Mucosa of rectum (tissue), 2 donors: ENCODE measurements at regions not wholly inside any gene's neighbourhood (a gene's known extent, or its start where the extent isn't known, plus 50 kb on each side); places are given as distances from the start of the nearest gene placed in this dataset.

Source experiments
- H3K27ac ChIP-seq, 2 donors: one replicate each; pipeline ENCODE4 v1.7.0; 2013; ENCODE audit warnings: inconsistent platforms in 2 of 2, low read depth in 2 of 2, low read length in 2 of 2
- H3K27me3 ChIP-seq, 2 donors: one replicate each; pipeline ENCODE4 v1.7.0; 2013; ENCODE audit warnings: low read length in 2 of 2; ENCODE audit not compliant: control insufficient read depth in 2 of 2, insufficient read depth in 2 of 2
- H3K36me3 ChIP-seq, 2 donors: one replicate each; pipeline ENCODE4 v1.7.0; 2013; ENCODE audit warnings: low read length in 2 of 2; ENCODE audit not compliant: control insufficient read depth in 2 of 2, insufficient read depth in 2 of 2
- H3K4me1 ChIP-seq, 2 donors: one replicate each; pipeline ENCODE4 v1.7.0; 2013; ENCODE audit warnings: low read length in 2 of 2, mild to moderate bottlenecking in 1 of 2; ENCODE audit not compliant: control insufficient read depth in 2 of 2, insufficient read depth in 2 of 2
- H3K4me3 ChIP-seq, 2 donors: one replicate each; pipeline ENCODE4 v1.7.0; 2013; ENCODE audit warnings: low read length in 2 of 2
- H3K9ac ChIP-seq, 2 donors: one replicate each; pipeline ENCODE4 v1.7.0; 2013; ENCODE audit warnings: low read length in 2 of 2, low read depth in 1 of 2, mild to moderate bottlenecking in 1 of 2
- H3K9me3 ChIP-seq, 2 donors: one replicate each; pipeline ENCODE4 v1.7.0; 2013; ENCODE audit warnings: low read length in 2 of 2; ENCODE audit not compliant: control insufficient read depth in 2 of 2
- donor health status: healthy.
- donor health status: Normal muscosa, but diverticular disease.

GRCh38 chr2:239590276-239590675 lies 189.5 kb upstream of the HDAC4 start:
- H3K4me1 ChIP-seq, result no peaks in the 10 kb centered on the region
- no peaks in the 10 kb centered on the region for H3K36me3 ChIP-seq
- peaks cover 0 to 2% of the 10 kb centered on the region in 2 donors for H3K27me3 ChIP-seq
- no peaks in the 10 kb centered on the region for H3K9me3 ChIP-seq
- no peak overlapping the region for H3K9ac ChIP-seq
- no peak overlapping the region for H3K27ac ChIP-seq
- H3K4me3 ChIP-seq, result no peak overlapping the region

- Histone ChIP-seq H3K4me1 (no peaks in the 10 kb centered on the region), H3K27me3 (peaks cover 0 to 2% of the 10 kb centered on the region in 2 donors), H3K36me3 (no peaks in the 10 kb centered on the region), H3K4me3 (no peak overlapping the region), H3K9me3 (no peaks in the 10 kb centered on the region), H3K27ac (no peak overlapping the region), H3K9ac (no peak overlapping the region)
Measured at GRCh38 chr2:239589833-239590232, 189.0 kb upstream of the HDAC4 start.

GRCh38 chr2:239589270-239589825 lies 188.5 kb upstream of the HDAC4 start:
- H3K9ac ChIP-seq, result no peak overlapping the region
- no peaks in the 10 kb centered on the region for H3K36me3 ChIP-seq
- H3K4me1 ChIP-seq, result no peaks in the 10 kb centered on the region
- no peak overlapping the region for H3K4me3 ChIP-seq
- H3K27ac ChIP-seq, result no peak overlapping the region
- peaks cover 0 to 2% of the 10 kb centered on the region in 2 donors for H3K27me3 ChIP-seq
- no peaks in the 10 kb centered on the region for H3K9me3 ChIP-seq

DNA sequence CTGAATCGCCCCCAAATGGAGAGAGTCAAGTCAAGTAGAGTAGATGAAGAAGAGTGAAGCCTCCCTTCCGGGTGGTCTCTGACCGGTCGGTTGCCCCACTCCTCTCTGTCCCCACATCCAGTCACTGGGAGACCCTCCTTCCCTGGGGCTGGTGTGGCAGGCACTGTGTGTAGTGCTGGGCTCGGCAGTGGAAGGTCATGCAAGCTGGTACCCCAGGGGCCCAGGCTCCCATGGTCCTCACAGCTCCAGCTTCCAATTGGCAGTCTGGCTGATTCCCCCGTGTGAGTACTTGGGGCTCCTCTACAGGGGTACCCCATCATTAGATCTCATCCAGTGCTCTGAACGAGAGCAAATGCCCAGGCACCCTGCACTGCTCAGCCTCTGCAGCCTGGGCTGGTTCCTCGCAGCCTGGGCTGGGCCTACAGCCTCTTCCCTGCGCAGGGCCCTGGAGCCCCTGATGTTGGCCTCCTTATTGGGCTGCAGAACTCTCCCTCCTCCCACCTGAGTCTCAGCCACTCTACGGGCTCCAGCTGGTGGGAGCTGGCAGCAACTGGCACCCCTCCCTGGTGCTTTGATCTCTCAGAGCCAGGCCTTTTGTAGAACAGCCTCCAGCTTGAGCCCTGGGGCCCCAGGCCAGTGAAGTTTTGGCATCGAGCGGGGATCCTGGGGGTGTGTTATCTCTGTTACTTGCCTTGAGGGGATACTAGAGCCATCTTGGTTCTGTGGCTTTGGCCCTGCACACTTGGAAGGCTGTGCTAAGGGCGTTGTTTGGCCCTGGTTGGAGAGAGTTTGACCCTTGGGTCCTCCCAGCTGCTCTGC lies 187.8 kb upstream of the HDAC4 start:
- Histone ChIP-seq H3K36me3 (no peaks in the 10 kb centered on the region), H3K9me3 (no peaks in the 10 kb centered on the region), H3K4me3 (no peak overlapping the region), H3K4me1 (no peaks in the 10 kb centered on the region), H3K27ac (no peak overlapping the region), H3K27me3 (peaks cover 0 to 2% of the 10 kb centered on the region in 2 donors), H3K9ac (no peak overlapping the region)

GRCh38 chr2:239587841-239588240 lies 187.0 kb upstream of the HDAC4 start:
- Histone ChIP-seq H3K9me3 (no peaks in the 10 kb centered on the region), H3K27me3 (peaks cover 0 to 2% of the 10 kb centered on the region in 2 donors), H3K27ac (no peak overlapping the region), H3K9ac (no peak overlapping the region), H3K4me1 (no peaks in the 10 kb centered on the region), H3K4me3 (no peak overlapping the region), H3K36me3 (no peaks in the 10 kb centered on the region)

- Histone ChIP-seq H3K4me3 (no peak overlapping the region), H3K4me1 (no peaks in the 10 kb centered on the region), H3K9ac (no peak overlapping the region), H3K9me3 (no peaks in the 10 kb centered on the region), H3K36me3 (no peaks in the 10 kb centered on the region), H3K27me3 (peaks cover 0 to 2% of the 10 kb centered on the region in 2 donors), H3K27ac (no peak overlapping the region)
Measured at GRCh38 chr2:239587311-239587731, 186.5 kb upstream of the HDAC4 start.

- H3K36me3 ChIP-seq, result no peaks in the 10 kb centered on the region
- H3K27ac ChIP-seq, result no peak overlapping the region
- H3K9ac ChIP-seq, result no peak overlapping the region
- no peak overlapping the region for H3K4me3 ChIP-seq
- no peaks in the 10 kb centered on the region for H3K4me1 ChIP-seq
- peaks cover 0 to 2% of the 10 kb centered on the region in 2 donors for H3K27me3 ChIP-seq
- no peaks in the 10 kb centered on the region for H3K9me3 ChIP-seq
Measured at GRCh38 chr2:239586651-239587310, 186.0 kb upstream of the HDAC4 start.

DNA sequence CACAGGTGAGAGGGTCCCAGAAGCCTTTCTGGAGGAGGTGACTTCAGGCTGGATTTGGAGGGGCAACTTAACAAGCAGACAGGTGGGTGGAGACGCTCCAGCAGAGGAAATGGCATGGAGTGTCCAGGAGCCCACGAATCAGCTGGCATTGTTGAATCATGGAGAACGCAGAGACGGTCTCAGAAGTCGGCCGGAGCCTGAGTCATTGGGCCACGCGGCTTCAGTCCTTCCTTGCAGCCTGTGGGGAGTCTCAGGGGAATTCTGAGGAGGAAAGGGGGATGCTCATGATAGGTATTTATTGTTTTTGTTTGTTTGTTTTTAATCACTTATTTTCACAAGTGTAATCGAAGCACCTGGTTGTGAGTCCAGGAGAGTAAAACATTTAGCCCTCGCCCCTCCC lies 184.6 kb upstream of the HDAC4 start:
- H3K4me3 ChIP-seq, result no peak overlapping the region
- H3K27me3 ChIP-seq, result peaks cover 0 to 2% of the 10 kb centered on the region in 2 donors
- H3K9me3 ChIP-seq, result no peaks in the 10 kb centered on the region
- H3K4me1 ChIP-seq, result no peaks in the 10 kb centered on the region
- no peak overlapping the region for H3K9ac ChIP-seq
- no peaks in the 10 kb centered on the region for H3K36me3 ChIP-seq
- no peak overlapping the region for H3K27ac ChIP-seq

- Histone ChIP-seq H3K4me3 (no peak overlapping the region), H3K9me3 (no peaks in the 10 kb centered on the region), H3K27me3 (peaks cover 0 to 2% of the 10 kb centered on the region in 2 donors), H3K36me3 (no peaks in the 10 kb centered on the region), H3K9ac (no peak overlapping the region), H3K27ac (no peak overlapping the region), H3K4me1 (no peaks in the 10 kb centered on the region)
Measured at GRCh38 chr2:239584986-239585385, 184.2 kb upstream of the HDAC4 start.
